ENCODE measurements at regions not wholly inside any gene's neighbourhood (a gene's known extent, or its start where the extent isn't known, plus 50 kb on each side); places are given as distances from the start of the nearest gene placed in this dataset.

DNA sequence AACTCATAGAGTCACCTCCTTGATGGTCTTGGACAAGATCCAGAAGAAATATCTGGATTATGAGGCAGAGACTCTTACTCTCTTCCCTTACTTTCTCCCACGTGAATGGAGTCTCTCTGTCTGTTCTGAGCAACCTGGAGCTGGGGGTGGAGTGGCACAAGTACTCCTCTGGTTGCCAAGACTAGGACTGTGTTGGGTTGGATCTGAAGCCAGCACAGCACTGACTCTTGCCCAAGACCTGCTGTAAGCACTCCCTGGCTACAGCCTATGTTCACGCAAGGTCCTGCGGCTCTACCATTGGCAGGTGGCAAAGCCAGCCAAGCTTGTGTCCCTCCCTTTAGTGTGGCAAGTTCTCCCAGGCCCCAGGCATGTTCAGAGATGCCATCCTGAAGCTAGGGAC is 488.2 kb upstream of the NRG3 start:
- TF ChIP-seq EP300 (IDR thresholded peaks at IDR 0.05) (no peak), POLR2A (IDR thresholded peaks at IDR 0.05) (no peak), CTCF (IDR thresholded peaks at IDR 0.05) (no peak), POLR2AphosphoS5 (IDR thresholded peaks at IDR 0.05) (no peak)
- no peaks in the 10 kb centered on the region for H3K4me1 ChIP-seq
- H3K9me3 ChIP-seq, result no peaks in the 10 kb centered on the region
- no peak for DNase-seq
- no peak overlapping the region for H3K27ac ChIP-seq
- no peaks in the 10 kb centered on the region for H3K36me3 ChIP-seq
- WGBS, 2 donors, result 56 to 78% methylated on average over 1 to 3 of the region's 3 CpGs
- H3K4me3 ChIP-seq, result no peak overlapping the region
- ATAC-seq (ENCODE audit: low FRiP score in 2 of 2), result peak in 1 of 2 donors; percentile 67
- H3K27me3 ChIP-seq, result no peaks in the 10 kb centered on the region

GRCh38 chr10:81403451-81403850 is 471.5 kb upstream of the NRG3 start:
- no peak for ATAC-seq (ENCODE audit: low FRiP score in 2 of 2)
- H3K4me3 ChIP-seq, result no peak overlapping the region
- H3K36me3 ChIP-seq, result no peaks in the 10 kb centered on the region
- TF ChIP-seq POLR2A (IDR thresholded peaks at IDR 0.05) (no peak), POLR2AphosphoS5 (IDR thresholded peaks at IDR 0.05) (no peak), EP300 (IDR thresholded peaks at IDR 0.05) (no peak), CTCF (IDR thresholded peaks at IDR 0.05) (no peak)
- no peak for DNase-seq
- whole genome bisulfite sequencing, 2 donors, result 74 to 94% methylated on average over 3 of the region's 3 CpGs
- no peak overlapping the region for H3K27ac ChIP-seq
- H3K27me3 ChIP-seq, result no peaks in the 10 kb centered on the region
- H3K4me1 ChIP-seq, result no peaks in the 10 kb centered on the region
- H3K9me3 ChIP-seq, result no peaks in the 10 kb centered on the region

DNA sequence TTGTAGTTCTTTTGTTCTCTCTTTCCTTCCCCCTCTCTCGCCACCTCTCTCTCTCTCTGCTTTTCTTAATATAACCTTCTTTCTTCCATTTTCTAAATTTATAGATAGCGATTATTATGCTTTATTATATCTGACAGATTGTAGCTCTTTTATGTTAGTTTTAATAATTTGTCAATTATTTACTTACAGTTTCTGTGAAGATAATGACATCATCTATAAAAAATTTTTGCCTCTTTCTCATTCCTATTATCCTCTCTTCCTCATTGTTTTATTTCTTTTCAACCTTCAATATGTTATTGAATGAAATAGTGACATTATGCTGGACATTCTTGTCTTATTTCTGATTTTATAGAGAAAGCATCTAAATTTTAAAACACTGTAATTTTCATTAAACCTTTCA is 469.6 kb upstream of the NRG3 start:
- 88 to 89% methylated on average over 2 of the region's 2 CpGs for WGBS, 2 donors
- ATAC-seq (ENCODE audit: low FRiP score in 2 of 2), result no peak
- Histone ChIP-seq H3K36me3 (no peaks in the 10 kb centered on the region), H3K27ac (no peak overlapping the region), H3K4me3 (no peak overlapping the region), H3K9me3 (no peaks in the 10 kb centered on the region), H3K4me1 (no peaks in the 10 kb centered on the region), H3K27me3 (no peaks in the 10 kb centered on the region)
- DNase-seq, result no peak
- TF ChIP-seq POLR2AphosphoS5 (IDR thresholded peaks at IDR 0.05) (no peak), CTCF (IDR thresholded peaks at IDR 0.05) (no peak), EP300 (IDR thresholded peaks at IDR 0.05) (no peak), POLR2A (IDR thresholded peaks at IDR 0.05) (no peak)

GRCh38 chr10:81414038-81414437 is 461.0 kb upstream of the NRG3 start:
- Histone ChIP-seq H3K4me1 (no peaks in the 10 kb centered on the region), H3K36me3 (no peaks in the 10 kb centered on the region), H3K4me3 (no peak overlapping the region), H3K27ac (no peak overlapping the region), H3K9me3 (no peaks in the 10 kb centered on the region), H3K27me3 (no peaks in the 10 kb centered on the region)
- 5 to 20% methylated on average over 1 of the region's 1 CpG for WGBS, 2 donors
- ATAC-seq (ENCODE audit: low FRiP score in 2 of 2) (no peak), DNase-seq (no peak)
- TF ChIP-seq POLR2A (IDR thresholded peaks at IDR 0.05) (no peak), POLR2AphosphoS5 (IDR thresholded peaks at IDR 0.05) (no peak), CTCF (IDR thresholded peaks at IDR 0.05) (no peak), EP300 (IDR thresholded peaks at IDR 0.05) (no peak)

- no peaks in the 10 kb centered on the region for H3K36me3 ChIP-seq
- TF ChIP-seq EP300 (IDR thresholded peaks at IDR 0.05) (no peak), POLR2A (IDR thresholded peaks at IDR 0.05) (no peak), CTCF (IDR thresholded peaks at IDR 0.05) (no peak), POLR2AphosphoS5 (IDR thresholded peaks at IDR 0.05) (no peak)
- no peaks in the 10 kb centered on the region for H3K27me3 ChIP-seq
- no peak overlapping the region for H3K27ac ChIP-seq
- DNase-seq (no peak), ATAC-seq (ENCODE audit: low FRiP score in 2 of 2) (no peak)
- no peaks in the 10 kb centered on the region for H3K9me3 ChIP-seq
- H3K4me1 ChIP-seq, result no peaks in the 10 kb centered on the region
- no peak overlapping the region for H3K4me3 ChIP-seq
These were observed 448.3 kb upstream of the NRG3 start for GRCh38 chr10:81426722-81427121.
